NCI-H2196 treated with DMSO at 0.1 percent for 48 hours (cell line): ENCODE measurements at regions not wholly inside any gene's neighbourhood (a gene's known extent, or its start where the extent isn't known, plus 50 kb on each side); places are given as distances from the start of the nearest gene placed in this dataset.

Source experiments
- DNase-seq: peaks from one replicate; lab custom pipeline; 2025; ENCODE audit not compliant: unreplicated experiment; lab: John Stamatoyannopoulos, UW

DNA sequence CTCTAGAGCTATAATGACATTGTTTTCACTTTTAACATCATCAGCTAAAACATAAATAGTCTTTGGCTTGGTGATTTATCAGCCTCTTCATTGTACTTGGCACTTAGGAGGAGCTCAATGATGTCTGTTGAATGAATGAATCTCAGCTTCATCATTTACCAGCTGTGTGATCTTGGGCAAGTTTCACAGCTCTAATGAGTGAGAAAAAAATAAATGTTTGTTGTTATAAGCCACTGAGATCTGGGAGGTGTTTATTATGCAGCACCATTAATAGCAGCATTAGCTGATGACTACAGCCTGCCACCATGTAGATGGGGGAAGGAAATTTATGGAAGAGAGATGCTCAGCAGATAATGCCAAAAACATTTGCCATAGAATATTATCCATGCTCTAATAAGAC is 63.6 kb upstream of the C1QTNF7 start:
- DNase-seq: no peak

GRCh38 chr4:15365641-15366040 is 62.2 kb upstream of the C1QTNF7 start:
- no peak for DNase-seq

GRCh38 chr4:15366721-15367120 is 61.1 kb upstream of the C1QTNF7 start:
- no peak for DNase-seq

DNA sequence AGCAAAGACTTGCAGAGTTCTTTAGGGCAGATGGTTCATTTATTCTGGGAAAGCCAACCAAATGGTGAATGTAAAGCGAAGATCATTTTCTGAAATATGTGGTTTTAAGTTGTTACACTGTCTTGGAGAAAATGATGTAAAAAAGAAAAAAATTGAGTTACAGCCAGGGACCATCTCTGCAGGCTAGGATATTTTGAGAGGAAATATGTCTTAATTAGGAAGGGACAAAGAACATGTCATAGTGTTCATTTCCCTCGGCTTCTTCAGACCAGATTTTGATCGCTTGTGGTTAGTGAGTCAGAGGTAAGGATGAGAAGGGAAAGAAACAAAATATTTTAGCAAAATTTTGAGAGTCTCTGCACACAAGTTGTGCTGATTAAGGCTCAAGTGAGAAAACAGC is 59.0 kb upstream of the C1QTNF7 start:
- no peak for DNase-seq

DNA sequence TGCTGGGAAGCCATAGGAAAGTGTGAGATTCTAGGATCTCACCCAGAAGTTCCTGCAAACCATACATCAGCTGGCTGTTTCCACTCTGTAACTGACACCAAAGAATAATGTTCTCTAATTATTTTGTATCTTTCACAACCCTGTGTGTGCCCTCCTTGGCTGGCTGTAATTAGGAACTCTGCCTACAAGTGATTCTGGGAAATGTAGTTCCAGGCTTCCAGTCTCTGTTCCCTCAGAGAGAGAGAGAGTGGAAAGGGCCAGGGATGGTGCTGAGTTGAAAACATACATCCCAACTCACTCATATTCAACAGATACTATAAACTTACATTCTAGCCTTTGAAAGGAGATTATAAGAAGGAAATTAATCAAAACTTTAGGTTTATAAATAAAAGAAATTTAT is 57.5 kb upstream of the C1QTNF7 start:
- no peak for DNase-seq

DNA sequence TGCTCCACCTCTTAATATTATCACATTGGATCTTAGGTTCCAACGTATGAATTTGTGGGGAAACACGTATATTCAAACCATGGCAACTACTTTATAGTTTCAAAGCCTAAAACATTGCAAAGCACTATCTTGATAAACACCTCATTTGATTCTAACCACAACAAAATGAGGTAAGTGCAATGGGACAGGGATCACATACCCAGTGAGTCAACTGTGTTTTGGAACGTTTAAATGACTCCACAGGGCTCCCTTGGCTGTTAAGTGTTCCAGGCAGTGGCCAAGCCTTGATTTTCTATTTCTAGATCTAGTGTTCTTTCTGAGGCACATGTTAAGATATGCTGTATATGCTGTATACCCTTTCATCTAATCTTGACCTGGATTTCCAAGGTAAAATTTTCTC is 54.5 kb upstream of the C1QTNF7 start:
- no peak for DNase-seq

DNA sequence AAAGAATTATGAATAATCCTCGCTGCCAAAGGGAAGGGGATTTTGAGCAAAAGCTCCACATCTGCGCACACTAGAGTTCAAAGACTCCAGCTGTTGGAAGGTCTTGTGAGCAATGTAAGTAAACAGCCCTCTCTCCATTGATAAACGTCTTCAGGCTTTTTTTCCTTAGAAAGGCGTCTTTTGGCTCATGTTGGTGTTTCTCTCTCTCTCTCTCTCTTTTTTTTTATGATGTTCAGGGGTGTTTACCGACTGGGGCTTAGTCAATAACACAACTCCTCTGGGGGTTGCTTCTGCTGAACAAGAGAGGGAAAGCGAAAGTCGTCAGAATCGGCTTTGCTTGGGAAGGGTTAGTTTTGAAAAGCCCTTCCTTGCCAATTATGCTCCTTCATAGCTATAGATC is 53.2 kb upstream of the C1QTNF7 start:
- no peak for DNase-seq

- no peak for DNase-seq
Observed at GRCh38 chr4:15375667-15376066, 52.2 kb upstream of the C1QTNF7 start.

DNA sequence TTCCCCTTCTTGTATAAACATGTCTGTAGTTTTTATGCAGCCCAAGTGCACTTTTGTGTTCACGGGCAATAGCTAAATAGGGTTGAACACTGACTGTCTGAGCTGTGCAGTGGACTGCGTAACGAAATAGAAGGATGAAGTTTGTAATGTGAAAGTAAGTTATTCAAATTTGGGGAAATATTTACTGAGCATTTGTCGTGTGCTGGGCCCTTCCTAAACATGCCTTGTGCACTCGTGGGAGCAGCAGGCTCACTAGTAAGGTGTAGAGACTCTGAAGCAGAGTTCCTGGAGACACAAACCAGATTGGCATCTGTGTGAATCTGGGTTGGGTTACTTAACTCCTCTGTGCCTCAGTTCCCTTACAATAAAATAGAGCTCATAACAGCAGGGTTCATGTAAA is 51.7 kb upstream of the C1QTNF7 start:
- DNase-seq: no peak

GRCh38 chr4:15376594-15376993 is 51.2 kb upstream of the C1QTNF7 start:
- DNase-seq: no peak
